HCT116 (cell line): ENCODE measurements at regions not wholly inside any gene's neighbourhood (a gene's known extent, or its start where the extent isn't known, plus 50 kb on each side); places are given as distances from the start of the nearest gene placed in this dataset.

ENCODE experiments used
- ATAC-seq: fragments of 200-7000 bp; cut with Tn5 transposase; 2 replicates; pipeline ENCODE4 v1.9.1; 2020; ENCODE audit warnings: mild to moderate bottlenecking, moderate library complexity
- BruUV-seq: library from RNA; stranded (reverse); fragments of 400-500 nt; replicated peaks from 2 replicates; lab custom pipeline; 2021; lab: Mats Ljungman, UMichigan
- CTCF ChIA-PET: fragments of 300-600 bp; sonication (Branson Sonifier 250); formaldehyde crosslinking; loops from one replicate; lab custom pipeline; 2021; ENCODE audit warnings: antibody characterized with exemption; lab: Charles Lee
- POLR2A ChIA-PET: fragments of 300-600, 350-600 bp; sonication (Branson Sonifier 250); formaldehyde crosslinking; loops from one replicate; lab custom pipeline; 2021; ENCODE audit warnings: antibody characterized with exemption; lab: Charles Lee
- RAD21 ChIA-PET, 2 experiments: fragments of 300-600 bp; sonication (Branson Sonifier 250); formaldehyde crosslinking; loops; one replicate each; lab custom pipeline; 2023; ENCODE audit warnings: low total read pairs in 2 of 2; ENCODE audit not compliant: uncharacterized antibody in 2 of 2, unreplicated experiment in 2 of 2, low non-redundant PET in 1 of 2; lab: Charles Lee
- DNase-seq: peaks from one replicate; pipeline ENCODE4 v3.0.0-alpha.2; 2010; ENCODE audit warnings: low read depth, low spot score
- H2AFZ ChIP-seq: fragments of 200-600 bp; shearing (Covaris generic), sonication (generic); 2 replicates; pipeline ENCODE4 v1.6.1; 2017; ENCODE audit warnings: low read depth, mixed run types, mixed read lengths, antibody characterized with exemption, low read length; ENCODE audit not compliant: poor library complexity, severe bottlenecking
- H3K27ac ChIP-seq: 2 replicates; pipeline ENCODE4 v1.5.1; 2012; ENCODE audit warnings: low read depth, low read length
- H3K27me3 ChIP-seq: fragments of 200-600 bp; sonication (generic); 2 replicates; pipeline ENCODE4 v1.6.1; 2016; ENCODE audit warnings: mixed run types, low read length, mixed read lengths; ENCODE audit not compliant: insufficient read depth
- H3K36me3 ChIP-seq, 2 experiments: fragments of 200-500 bp in 1 of 2; fragments of 200-600 bp in 1 of 2; sonication (Bioruptor generic) in 1 of 2; sonication (generic) in 1 of 2; 2 replicates each; pipeline versions ENCODE4 v1.5.1 to v1.6.1; 2014 to 2016; ENCODE audit warnings: low read length in 2 of 2, inconsistent platforms in 1 of 2, mixed read lengths in 1 of 2, mixed run types in 1 of 2; ENCODE audit not compliant: insufficient read depth in 2 of 2, control insufficient read depth in 1 of 2
- H3K4me1 ChIP-seq, 2 experiments: fragments of 200-600 bp in 1 of 2; sonication (generic) in 1 of 2; 2 replicates each; pipeline versions ENCODE4 v1.5.1 to v1.6.1; 2012 to 2017; ENCODE audit warnings: low read length in 2 of 2, inconsistent platforms in 1 of 2, mild to moderate bottlenecking in 1 of 2, mixed read lengths in 1 of 2, mixed run types in 1 of 2, moderate library complexity in 1 of 2; ENCODE audit not compliant: insufficient read depth in 2 of 2, control insufficient read depth in 1 of 2
- H3K4me2 ChIP-seq: fragments of 200-600 bp; sonication (generic); 2 replicates; pipeline ENCODE4 v1.6.1; 2017; ENCODE audit warnings: mixed run types, low read length, mixed read lengths
- H3K4me3 ChIP-seq, 2 experiments: fragments of 200-600 bp in 1 of 2; sonication (generic) in 1 of 2; replicated peaks in 1 of 2; 2 replicates each; pipeline ENCODE4 v1.5.1; 2011 to 2016; ENCODE audit warnings: low read length in 2 of 2, control low read depth in 1 of 2, low read depth in 1 of 2, mild to moderate bottlenecking in 1 of 2, mixed read lengths in 1 of 2, mixed run types in 1 of 2
- H3K79me2 ChIP-seq: fragments of 200-600 bp; sonication (generic); 2 replicates; pipeline ENCODE4 v1.6.1; 2017; ENCODE audit warnings: mild to moderate bottlenecking, mixed run types, low read length, moderate library complexity, mixed read lengths; ENCODE audit not compliant: insufficient read depth
- H3K9ac ChIP-seq: fragments of 200-600 bp; sonication (generic); 2 replicates; pipeline ENCODE4 v1.6.1; 2016; ENCODE audit warnings: low read length, mixed read lengths
- H3K9me2 ChIP-seq: fragments of 200-600 bp; sonication (generic), shearing (Covaris generic); 2 replicates; pipeline ENCODE4 v1.6.1; 2017; ENCODE audit warnings: mixed run types, mild to moderate bottlenecking, moderate library complexity; ENCODE audit not compliant: insufficient read depth
- H3K9me3 ChIP-seq, 2 experiments: fragments of 200-500 bp in 1 of 2; fragments of 200-600 bp in 1 of 2; sonication (Bioruptor generic) in 1 of 2; sonication (generic) in 1 of 2; 2 replicates each; pipeline ENCODE4 v1.6.1; 2014 to 2017; ENCODE audit warnings: low read length in 2 of 2, mixed read lengths in 2 of 2, inconsistent platforms in 1 of 2, low read depth in 1 of 2, mild to moderate bottlenecking in 1 of 2, mixed run types in 1 of 2, moderate library complexity in 1 of 2; ENCODE audit not compliant: control insufficient read depth in 1 of 2, insufficient read depth in 1 of 2
- H4K20me1 ChIP-seq: fragments of 200-600 bp; sonication (generic), shearing (Covaris generic); 2 replicates; pipeline ENCODE4 v1.6.1; 2017; ENCODE audit warnings: mixed run types, mild to moderate bottlenecking, moderate library complexity; ENCODE audit not compliant: insufficient read depth
- CBX3 ChIP-seq: IDR thresholded peaks from 2 replicates; pipeline ENCODE4 v1.6.1; 2012; ENCODE audit warnings: low read depth
- CEBPB ChIP-seq: IDR thresholded peaks from 2 replicates; pipeline ENCODE4 v1.6.1; 2012; ENCODE audit warnings: low read depth
- EGR1 ChIP-seq: IDR thresholded peaks from 2 replicates; pipeline ENCODE4 v1.6.1; 2012; ENCODE audit warnings: low read depth
- EZH2 ChIP-seq: fragments of 200-600 bp; sonication (generic); IDR thresholded peaks from 2 replicates; pipeline ENCODE4 v1.6.1; 2017; ENCODE audit warnings: antibody characterized with exemption, mixed run types
- EZH2phosphoT487 ChIP-seq: fragments of 200-600 bp; IDR thresholded peaks from 2 replicates; pipeline ENCODE4 v1.6.1; 2018; ENCODE audit warnings: antibody characterized with exemption, borderline replicate concordance
- FOSL1 ChIP-seq: IDR thresholded peaks from 2 replicates; pipeline ENCODE4 v1.6.1; 2012; ENCODE audit warnings: low read depth
- POLR2A ChIP-seq: IDR thresholded peaks from 2 replicates; pipeline ENCODE4 v1.7.0; 2011; ENCODE audit warnings: borderline replicate concordance; ENCODE audit not compliant: insufficient read depth, insufficient read length; ENCODE audit errors: extremely low read depth
- SIN3A ChIP-seq: IDR thresholded peaks from 2 replicates; pipeline ENCODE4 v1.6.1; 2012; ENCODE audit warnings: low read depth
- SP1 ChIP-seq: IDR thresholded peaks from 2 replicates; pipeline ENCODE4 v1.6.1; 2012; ENCODE audit warnings: low read depth
- SRF ChIP-seq: IDR thresholded peaks from 2 replicates; pipeline ENCODE4 v1.6.1; 2012; ENCODE audit warnings: low read depth
- TCF7L2 ChIP-seq: IDR thresholded peaks from 2 replicates; pipeline ENCODE4 v1.7.0; 2011; ENCODE audit warnings: borderline replicate concordance, inconsistent platforms; ENCODE audit not compliant: insufficient read depth, insufficient read length; ENCODE audit errors: extremely low read depth
- YY1 ChIP-seq: IDR thresholded peaks from 2 replicates; pipeline ENCODE4 v1.6.1; 2011; ENCODE audit warnings: low read length, low read depth, moderate library complexity, mild to moderate bottlenecking; ENCODE audit not compliant: insufficient replicate concordance; ENCODE audit errors: extremely low read depth
- ZFX ChIP-seq: fragments of 450-650 bp; IDR thresholded peaks from 2 replicates; pipeline ENCODE4 v1.6.1; 2017
- ZNF274 ChIP-seq: fragments of 200-500 bp; sonication (Bioruptor generic); IDR thresholded peaks from 2 replicates; pipeline ENCODE4 v1.6.1; 2014; ENCODE audit warnings: mild to moderate bottlenecking, low read depth, low read length, inconsistent platforms
- intact Hi-C: fragments of 100-400 bp; cut with micrococcal nuclease; formaldehyde crosslinking; loops from 2 replicates; pipeline ENCODE4 v1.10.0; 2022
- TF ChIP-seq, protein P1 (sequence below), 3 experiments: fragments of 200-600 bp in 1 of 3; sonication (generic) in 1 of 3; IDR thresholded peaks in 2 of 3; conservative IDR thresholded peaks in 1 of 3; 2 replicates each; pipeline ENCODE4 v1.5.1; 2012 to 2017; ENCODE audit warnings: low read depth in 2 of 3, low read length in 2 of 3, antibody characterized with exemption in 1 of 3, borderline replicate concordance in 1 of 3, control low read depth in 1 of 3, mild to moderate bottlenecking in 1 of 3, mixed read lengths in 1 of 3, mixed run types in 1 of 3, moderate library complexity in 1 of 3; ENCODE audit not compliant: insufficient read depth in 1 of 3
- TF ChIP-seq, protein P2 (sequence below): IDR thresholded peaks from 2 replicates; pipeline ENCODE4 v1.6.1; 2012
- TF ChIP-seq, protein P3 (sequence below): IDR thresholded peaks from 2 replicates; pipeline ENCODE4 v1.6.1; 2012

- ChIA-PET CTCF (no interaction called here), RAD21 (no interaction called here), POLR2A (no interaction called here)
- no peaks in the 10 kb centered on the region for H3K4me1 ChIP-seq
- ATAC-seq, result no peak
- no TSS peak for BruUV-seq
- no peaks in the 10 kb centered on the region for H3K9me3 ChIP-seq
- no peaks in the 10 kb centered on the region for H3K36me3 ChIP-seq
- no peaks in the 10 kb centered on the region for H3K79me2 ChIP-seq
- H3K9ac ChIP-seq, result no peak overlapping the region
- H3K9me2 ChIP-seq, result no peaks in the 10 kb centered on the region
- TF ChIP-seq POLR2A (no peak), EGR1 (no peak), YY1 (no peak), EZH2phosphoT487 (no peak), CBX3 (no peak), SIN3A (no peak), SRF (no peak), ZFX (no peak), CEBPB (no peak), EZH2 (no peak), TCF7L2 (no peak), FOSL1 (no peak), SP1 (no peak), ZNF274 (no peak)
- TF ChIP-seq, protein P1, sequence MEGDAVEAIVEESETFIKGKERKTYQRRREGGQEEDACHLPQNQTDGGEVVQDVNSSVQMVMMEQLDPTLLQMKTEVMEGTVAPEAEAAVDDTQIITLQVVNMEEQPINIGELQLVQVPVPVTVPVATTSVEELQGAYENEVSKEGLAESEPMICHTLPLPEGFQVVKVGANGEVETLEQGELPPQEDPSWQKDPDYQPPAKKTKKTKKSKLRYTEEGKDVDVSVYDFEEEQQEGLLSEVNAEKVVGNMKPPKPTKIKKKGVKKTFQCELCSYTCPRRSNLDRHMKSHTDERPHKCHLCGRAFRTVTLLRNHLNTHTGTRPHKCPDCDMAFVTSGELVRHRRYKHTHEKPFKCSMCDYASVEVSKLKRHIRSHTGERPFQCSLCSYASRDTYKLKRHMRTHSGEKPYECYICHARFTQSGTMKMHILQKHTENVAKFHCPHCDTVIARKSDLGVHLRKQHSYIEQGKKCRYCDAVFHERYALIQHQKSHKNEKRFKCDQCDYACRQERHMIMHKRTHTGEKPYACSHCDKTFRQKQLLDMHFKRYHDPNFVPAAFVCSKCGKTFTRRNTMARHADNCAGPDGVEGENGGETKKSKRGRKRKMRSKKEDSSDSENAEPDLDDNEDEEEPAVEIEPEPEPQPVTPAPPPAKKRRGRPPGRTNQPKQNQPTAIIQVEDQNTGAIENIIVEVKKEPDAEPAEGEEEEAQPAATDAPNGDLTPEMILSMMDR (IDR thresholded peaks at IDR 0.05 in 2 of 3, conservative IDR thresholded peaks at IDR 0.05 in 1 of 3; ENCODE audit: borderline replicate concordance in 1 of 3, insufficient read depth in 1 of 3, low read depth in 2 of 3, low read length in 2 of 3), result no peak
- TF ChIP-seq, protein P2, sequence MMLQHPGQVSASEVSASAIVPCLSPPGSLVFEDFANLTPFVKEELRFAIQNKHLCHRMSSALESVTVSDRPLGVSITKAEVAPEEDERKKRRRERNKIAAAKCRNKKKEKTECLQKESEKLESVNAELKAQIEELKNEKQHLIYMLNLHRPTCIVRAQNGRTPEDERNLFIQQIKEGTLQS, result no peak
- TF ChIP-seq, protein P3, sequence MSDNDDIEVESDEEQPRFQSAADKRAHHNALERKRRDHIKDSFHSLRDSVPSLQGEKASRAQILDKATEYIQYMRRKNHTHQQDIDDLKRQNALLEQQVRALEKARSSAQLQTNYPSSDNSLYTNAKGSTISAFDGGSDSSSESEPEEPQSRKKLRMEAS, result no peak
- TF ChIP-seq, all 23 proteins: peak for 0
- no peak for DNase-seq
- H2AFZ ChIP-seq, result no peak overlapping the region
- no peaks in the 10 kb centered on the region for H4K20me1 ChIP-seq
- no peak overlapping the region for H3K27ac ChIP-seq
- H3K27me3 ChIP-seq, result no peaks in the 10 kb centered on the region
- intact Hi-C loops, result no loop called here
- no peak overlapping the region for H3K4me3 ChIP-seq
- H3K4me2 ChIP-seq, result no peak overlapping the region
These were observed 448.5 kb upstream of the GRAMD2B start for GRCh38 chr5:125974679-125975078.
